ENCODE measurements at regions not wholly inside any gene's neighbourhood (a gene's known extent, or its start where the extent isn't known, plus 50 kb on each side); places are given as distances from the start of the nearest gene placed in this dataset.
A peak's percentile ranks its signal among the peaks of the same experiment; 100 is the strongest.
"Not testable (repeated sequence)": the region's sequence is repeated elsewhere in the genome, so short reads cannot be mapped to it uniquely, and the experiment has no call there.

DNA sequence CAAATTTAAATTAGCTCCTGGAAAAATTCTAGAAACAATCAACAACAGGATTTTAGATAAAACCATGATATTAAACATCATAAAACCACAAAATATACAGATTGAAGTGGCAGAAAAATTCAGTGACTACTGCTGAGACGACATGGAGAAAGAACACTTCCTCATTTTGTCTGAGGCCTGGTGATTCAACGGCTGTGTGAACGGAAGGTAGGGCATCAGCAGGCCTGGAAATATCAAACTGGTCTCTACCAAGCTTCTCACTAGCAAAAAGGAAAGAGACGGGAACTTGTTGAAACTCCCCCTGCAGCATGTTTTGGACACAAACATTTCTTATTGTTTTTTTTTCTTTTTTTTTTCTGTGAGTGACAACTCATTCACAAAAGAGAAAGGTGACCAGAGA is 58.0 kb upstream of the AHI1 start:
- peak; percentile 61 for DNase-seq (ENCODE audit: low read depth)
- H3K4me3 ChIP-seq (ENCODE audit: low read depth, low read length), result no peak overlapping the region
- TF ChIP-seq, protein P1, sequence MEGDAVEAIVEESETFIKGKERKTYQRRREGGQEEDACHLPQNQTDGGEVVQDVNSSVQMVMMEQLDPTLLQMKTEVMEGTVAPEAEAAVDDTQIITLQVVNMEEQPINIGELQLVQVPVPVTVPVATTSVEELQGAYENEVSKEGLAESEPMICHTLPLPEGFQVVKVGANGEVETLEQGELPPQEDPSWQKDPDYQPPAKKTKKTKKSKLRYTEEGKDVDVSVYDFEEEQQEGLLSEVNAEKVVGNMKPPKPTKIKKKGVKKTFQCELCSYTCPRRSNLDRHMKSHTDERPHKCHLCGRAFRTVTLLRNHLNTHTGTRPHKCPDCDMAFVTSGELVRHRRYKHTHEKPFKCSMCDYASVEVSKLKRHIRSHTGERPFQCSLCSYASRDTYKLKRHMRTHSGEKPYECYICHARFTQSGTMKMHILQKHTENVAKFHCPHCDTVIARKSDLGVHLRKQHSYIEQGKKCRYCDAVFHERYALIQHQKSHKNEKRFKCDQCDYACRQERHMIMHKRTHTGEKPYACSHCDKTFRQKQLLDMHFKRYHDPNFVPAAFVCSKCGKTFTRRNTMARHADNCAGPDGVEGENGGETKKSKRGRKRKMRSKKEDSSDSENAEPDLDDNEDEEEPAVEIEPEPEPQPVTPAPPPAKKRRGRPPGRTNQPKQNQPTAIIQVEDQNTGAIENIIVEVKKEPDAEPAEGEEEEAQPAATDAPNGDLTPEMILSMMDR (IDR thresholded peaks at IDR 0.05; ENCODE audit: insufficient read depth, low read depth, low read length, missing control alignments), result no peak

DNA sequence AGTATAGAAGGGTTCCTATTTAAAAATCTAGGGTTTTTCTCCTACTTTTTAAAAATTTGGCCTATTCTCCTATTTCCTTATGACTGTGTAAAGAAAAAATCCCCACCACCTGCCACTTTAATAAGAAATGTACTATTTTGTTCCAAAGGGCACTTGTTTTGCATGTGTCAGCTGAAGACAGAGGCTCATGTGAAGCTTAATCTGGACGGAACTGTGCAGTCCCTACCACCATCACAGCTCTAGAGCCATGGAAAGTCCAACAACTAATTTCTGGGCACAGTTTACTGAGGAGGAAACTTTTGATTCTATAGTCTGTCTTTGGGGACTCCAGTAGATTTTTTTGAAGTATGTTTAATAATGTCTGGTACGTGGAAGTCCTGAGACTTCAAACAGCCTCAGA is 60.0 kb upstream of the AHI1 start:
- no peak overlapping the region for H3K4me3 ChIP-seq (ENCODE audit: low read depth, low read length)
- TF ChIP-seq, protein P1 (IDR thresholded peaks at IDR 0.05; ENCODE audit: insufficient read depth, low read depth, low read length, missing control alignments), result no peak
- no peak for DNase-seq (ENCODE audit: low read depth)

DNA sequence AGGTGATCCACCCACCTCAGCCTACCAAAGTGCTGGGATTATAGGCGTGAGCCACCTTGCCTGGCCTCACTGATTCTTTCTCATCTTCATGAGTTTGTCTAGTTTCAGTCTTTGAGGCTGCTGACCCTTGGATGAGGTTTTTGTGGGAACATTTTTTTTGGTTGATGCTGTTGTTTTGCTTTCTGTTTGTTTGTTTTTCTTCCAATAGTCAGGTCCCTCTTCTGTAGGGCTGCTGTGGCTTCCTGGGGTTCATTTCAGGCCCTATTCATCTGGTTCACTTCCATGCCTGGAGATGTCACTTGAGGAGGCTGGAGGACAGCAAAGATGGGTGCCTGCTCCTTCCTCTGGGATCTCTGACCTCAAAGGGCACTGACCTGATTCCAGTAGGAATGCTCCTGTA is 68.1 kb upstream of the AHI1 start:
- H3K4me3 ChIP-seq (ENCODE audit: low read depth, low read length); DNase-seq (ENCODE audit: low read depth): not testable (repeated sequence)

DNA sequence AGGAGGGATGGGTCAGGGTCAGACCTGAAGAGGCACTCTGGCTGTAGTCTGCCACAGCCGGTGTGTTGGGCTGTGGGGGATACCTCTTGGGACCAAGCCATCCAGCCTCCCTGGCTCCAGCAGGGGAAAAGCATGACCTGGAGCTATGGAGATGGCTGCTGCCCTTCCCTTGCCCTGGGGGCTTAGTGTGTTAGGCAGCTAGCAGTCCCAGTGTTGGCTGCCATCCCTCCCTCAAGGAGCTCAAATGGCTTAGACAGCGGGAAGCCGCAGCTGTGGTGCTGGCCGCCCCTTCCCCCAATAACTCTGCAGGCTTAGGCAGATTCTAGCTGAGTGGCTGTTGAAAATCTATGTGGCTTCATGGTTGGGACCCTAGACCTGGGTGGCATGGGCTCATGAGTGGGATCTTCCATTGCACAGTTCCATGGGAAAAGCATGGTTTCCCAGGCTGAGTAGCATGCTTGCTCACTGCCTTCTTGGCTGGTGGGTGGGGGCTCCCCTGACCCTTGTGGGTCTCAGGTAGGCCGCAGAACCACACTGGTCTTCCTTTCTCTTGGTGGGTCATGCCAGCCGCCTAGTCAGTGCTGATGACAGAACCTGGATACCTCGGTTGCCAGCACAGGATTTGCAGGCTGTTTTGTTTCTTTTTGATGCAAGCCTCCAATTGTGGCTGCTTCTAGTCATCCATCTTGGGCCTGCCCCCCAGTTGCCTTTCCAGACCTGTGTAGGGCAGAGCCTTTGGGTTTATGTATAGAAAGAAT is 69.0 kb upstream of the AHI1 start:
- TF ChIP-seq, protein P1 (IDR thresholded peaks at IDR 0.05; ENCODE audit: insufficient read depth, low read depth, low read length, missing control alignments), result no peak
- H3K4me3 ChIP-seq (ENCODE audit: low read depth, low read length), result no peak overlapping the region
- DNase-seq (ENCODE audit: low read depth), result no peak

DNA sequence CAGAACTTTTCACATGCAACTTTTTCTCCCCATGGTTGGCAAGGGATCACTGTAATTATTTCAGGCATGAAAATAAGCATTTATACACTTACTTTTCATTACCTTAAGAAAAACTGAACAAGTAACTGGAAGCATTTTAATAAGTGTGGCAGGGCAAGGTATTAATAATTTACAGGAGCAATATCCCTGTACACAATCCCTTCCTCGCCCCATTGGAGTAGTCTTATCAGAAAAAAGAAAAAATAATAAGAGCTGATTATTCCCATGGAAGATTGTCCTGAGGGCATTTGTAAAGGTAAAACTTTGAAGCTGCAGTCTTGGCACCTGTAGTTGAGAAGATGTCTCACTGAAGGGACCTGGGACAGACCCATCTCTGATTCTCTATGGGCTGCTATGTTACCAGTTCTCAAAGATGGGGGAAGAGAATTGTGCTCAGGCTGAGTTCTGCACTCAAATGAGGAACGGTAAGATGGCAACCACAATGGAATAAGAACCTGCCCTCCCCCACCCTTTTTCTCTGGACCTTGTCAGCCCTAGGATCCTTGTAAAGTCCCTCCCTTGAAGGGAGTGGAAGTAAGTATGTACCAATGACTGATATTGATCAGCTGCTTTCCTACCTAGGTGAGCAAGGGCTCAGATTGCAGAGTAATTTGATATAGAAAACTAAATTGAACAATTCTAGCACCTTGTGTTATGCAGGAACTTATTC is 70.0 kb upstream of the AHI1 start:
- no peak overlapping the region for H3K4me3 ChIP-seq (ENCODE audit: low read depth, low read length)
- DNase-seq (ENCODE audit: low read depth), result no peak
- TF ChIP-seq, protein P1 (IDR thresholded peaks at IDR 0.05; ENCODE audit: insufficient read depth, low read depth, low read length, missing control alignments), result no peak

DNA sequence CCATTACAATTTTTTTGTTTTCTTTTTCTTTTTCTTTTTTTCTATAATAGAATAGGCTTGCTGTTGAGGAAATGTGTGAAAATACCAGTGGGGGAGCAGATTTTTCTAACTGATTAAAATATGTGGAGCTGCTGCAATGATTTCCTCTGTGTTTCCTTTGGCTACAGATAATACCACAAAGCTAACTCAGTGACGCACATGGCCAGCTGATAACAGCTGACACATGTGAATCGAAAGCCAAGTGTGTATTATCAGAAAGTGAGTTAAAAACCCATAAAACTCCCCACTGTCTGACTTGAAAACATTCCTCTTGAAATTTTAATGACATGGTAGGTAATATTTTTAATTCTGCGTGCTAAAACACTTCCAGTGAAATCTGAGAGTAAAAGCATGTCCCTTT is 70.8 kb upstream of the AHI1 start:
- no peak overlapping the region for H3K4me3 ChIP-seq (ENCODE audit: low read depth, low read length)
- DNase-seq (ENCODE audit: low read depth), result peak; percentile 64
- TF ChIP-seq, protein P1 (IDR thresholded peaks at IDR 0.05; ENCODE audit: insufficient read depth, low read depth, low read length, missing control alignments), result no peak

DNA sequence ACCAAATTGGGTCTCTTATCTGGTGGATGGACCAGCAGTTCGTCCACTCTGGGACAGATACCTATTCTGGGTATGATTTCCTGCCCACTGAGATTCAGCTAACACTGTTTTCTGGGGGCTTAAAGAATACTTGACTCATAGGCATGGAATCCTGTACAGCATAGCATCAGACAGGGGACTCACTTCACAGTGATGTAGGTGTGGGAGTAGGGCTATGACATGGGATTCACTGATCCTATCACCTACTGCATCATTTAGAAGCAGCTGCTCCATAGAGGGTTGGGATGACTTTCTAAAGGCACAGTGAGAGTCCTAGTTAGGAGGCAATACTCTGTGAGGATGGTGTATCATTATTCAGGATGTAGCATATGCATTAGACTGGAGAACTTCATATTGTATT is 74.5 kb upstream of the AHI1 start:
- TF ChIP-seq, protein P1 (IDR thresholded peaks at IDR 0.05; ENCODE audit: insufficient read depth, low read depth, low read length, missing control alignments), result no peak
- H3K4me3 ChIP-seq (ENCODE audit: low read depth, low read length), result no peak overlapping the region
- no peak for DNase-seq (ENCODE audit: low read depth)
